GM12874 (cell line): ENCODE measurements at regions not wholly inside any gene's neighbourhood (a gene's known extent, or its start where the extent isn't known, plus 50 kb on each side); places are given as distances from the start of the nearest gene placed in this dataset.

Experiments
- CTCF ChIP-seq: IDR thresholded peaks from 2 replicates; pipeline ENCODE4 v1.5.1; 2011; ENCODE audit warnings: low read depth, mild to moderate bottlenecking, control low read depth, low read length, moderate library complexity; ENCODE audit not compliant: insufficient read depth

GRCh38 chrX:39808471-39808917 is 289.3 kb downstream of the BCOR start:
- TF ChIP-seq CTCF: no peak

DNA sequence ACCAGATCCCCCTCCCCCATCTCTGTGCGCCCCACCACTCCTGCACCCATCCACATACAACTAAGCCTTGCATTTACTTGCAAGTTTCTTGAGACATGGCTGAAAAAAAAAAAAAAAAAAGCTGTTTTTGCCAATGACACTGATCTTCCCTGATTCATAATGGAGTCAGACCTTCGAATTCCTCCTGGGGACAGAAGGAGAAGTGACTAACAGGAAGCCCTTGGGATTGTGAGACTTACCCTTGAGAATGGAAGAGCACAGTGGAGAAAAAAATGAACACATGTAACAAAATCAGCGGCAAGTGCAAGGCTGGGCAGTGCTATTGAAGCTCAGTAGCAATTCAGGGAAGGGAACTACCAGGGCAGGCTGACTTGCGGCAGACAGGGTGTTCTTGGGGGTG is 288.4 kb downstream of the BCOR start:
- TF ChIP-seq CTCF: no peak

DNA sequence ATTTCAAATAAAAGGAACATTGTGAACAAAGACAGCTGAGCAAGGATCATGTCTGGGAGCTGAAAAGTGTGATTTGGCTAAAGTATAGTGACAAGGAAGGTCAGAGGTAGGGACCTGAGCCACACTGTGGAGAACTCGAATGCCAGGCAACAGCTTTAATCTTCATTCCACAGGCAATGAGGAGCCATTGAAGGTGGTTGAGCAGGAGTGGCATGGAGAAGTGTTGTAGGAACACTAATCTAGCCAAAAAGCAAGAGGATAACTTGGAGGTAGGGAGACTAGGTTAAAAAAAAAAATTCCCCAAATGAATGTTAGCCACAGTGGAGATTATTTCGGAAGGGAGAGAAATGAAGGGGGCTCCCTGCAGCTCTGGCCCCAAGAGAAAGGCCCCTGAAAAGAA is 286.9 kb downstream of the BCOR start:
- no peak for TF ChIP-seq CTCF

DNA sequence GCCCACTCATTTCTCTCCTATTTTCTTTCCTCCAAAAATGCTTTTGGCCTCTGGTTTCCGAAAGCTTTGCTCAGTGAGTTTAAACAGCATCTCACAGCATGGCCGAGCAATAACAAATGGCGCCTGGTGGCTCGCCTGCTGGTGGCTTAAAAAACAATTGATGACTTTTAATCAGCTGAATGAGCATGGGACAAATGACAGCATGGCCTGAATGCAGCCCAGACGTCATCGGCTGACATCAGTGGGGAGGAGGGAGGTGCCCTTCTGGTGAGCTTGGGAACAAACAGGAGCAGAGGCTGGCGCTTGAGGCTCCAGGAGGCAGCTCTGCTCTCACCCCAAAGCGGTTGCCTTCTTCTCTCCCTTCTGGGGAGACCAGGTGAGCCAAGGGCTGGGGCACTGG is 286.4 kb downstream of the BCOR start:
- TF ChIP-seq CTCF: no peak

- no peak for TF ChIP-seq CTCF
These were observed 284.0 kb downstream of the BCOR start for GRCh38 chrX:39813631-39814277.

GRCh38 chrX:39814391-39814790 is 283.4 kb downstream of the BCOR start:
- TF ChIP-seq CTCF: peak; percentile 37

DNA sequence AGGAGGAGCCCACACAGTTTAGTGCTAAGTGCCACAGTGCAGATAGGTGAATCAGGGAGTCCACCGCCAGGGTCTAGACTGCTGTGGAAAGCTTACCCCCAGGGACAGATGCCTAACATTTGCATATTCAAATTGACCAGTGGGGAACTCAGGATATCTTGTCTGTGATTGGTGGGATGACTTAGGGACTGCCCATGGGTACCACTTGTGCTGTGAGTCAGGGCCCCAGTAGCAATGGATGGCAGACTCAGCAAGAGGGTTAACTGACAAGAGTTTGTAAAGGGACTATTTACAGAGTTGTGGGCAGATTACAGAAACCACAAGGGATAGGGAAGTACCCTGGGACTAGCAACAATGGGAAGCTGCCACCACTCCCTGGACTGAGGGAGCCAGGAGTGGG is 282.1 kb downstream of the BCOR start:
- TF ChIP-seq CTCF: no peak
